ENCODE measurements at regions not wholly inside any gene's neighbourhood (a gene's known extent, or its start where the extent isn't known, plus 50 kb on each side); places are given as distances from the start of the nearest gene placed in this dataset.
A peak's percentile ranks its signal among the peaks of the same experiment; 100 is the strongest.

GRCh38 chr9:1219284-1219683 is 169.1 kb downstream of the DMRT2 start:
- no peaks in the 10 kb centered on the region for H3K9me3 ChIP-seq
- H3K4me1 ChIP-seq, result no peaks in the 10 kb centered on the region
- H3K27me3 ChIP-seq, result no peaks in the 10 kb centered on the region
- no peak overlapping the region for H3K27ac ChIP-seq
- TF ChIP-seq CTCF (IDR thresholded peaks at IDR 0.05), result no peak
- no peaks in the 10 kb centered on the region for H3K36me3 ChIP-seq
- no peak for DNase-seq (ENCODE audit: low spot score)
- H3K4me3 ChIP-seq, result no peak overlapping the region

GRCh38 chr9:1221298-1221697 is 171.1 kb downstream of the DMRT2 start:
- Histone ChIP-seq H3K27me3 (no peaks in the 10 kb centered on the region), H3K9me3 (no peaks in the 10 kb centered on the region), H3K27ac (no peak overlapping the region), H3K4me1 (no peaks in the 10 kb centered on the region), H3K36me3 (no peaks in the 10 kb centered on the region), H3K4me3 (no peak overlapping the region)
- TF ChIP-seq CTCF (IDR thresholded peaks at IDR 0.05), result no peak
- DNase-seq (ENCODE audit: low spot score), result no peak

GRCh38 chr9:1222511-1222910 is 172.4 kb downstream of the DMRT2 start:
- Histone ChIP-seq H3K4me3 (no peak overlapping the region), H3K27ac (no peak overlapping the region), H3K9me3 (no peaks in the 10 kb centered on the region), H3K36me3 (no peaks in the 10 kb centered on the region), H3K4me1 (no peaks in the 10 kb centered on the region), H3K27me3 (no peaks in the 10 kb centered on the region)
- no peak for DNase-seq (ENCODE audit: low spot score)
- no peak for TF ChIP-seq CTCF (IDR thresholded peaks at IDR 0.05)

- no peaks in the 10 kb centered on the region for H3K36me3 ChIP-seq
- H3K27ac ChIP-seq, result peak overlapping the region in 1 of 2 donors; percentile 57
- peak; percentile 81 for DNase-seq (ENCODE audit: low spot score)
- H3K27me3 ChIP-seq, result no peaks in the 10 kb centered on the region
- no peak for TF ChIP-seq CTCF (IDR thresholded peaks at IDR 0.05)
- H3K9me3 ChIP-seq, result no peaks in the 10 kb centered on the region
- no peaks in the 10 kb centered on the region for H3K4me1 ChIP-seq
- H3K4me3 ChIP-seq, result no peak overlapping the region
These were observed 182.1 kb downstream of the DMRT2 start for GRCh38 chr9:1231998-1232919.

- H3K27ac ChIP-seq, result no peak overlapping the region
- H3K4me3 ChIP-seq, result no peak overlapping the region
- no peaks in the 10 kb centered on the region for H3K36me3 ChIP-seq
- no peaks in the 10 kb centered on the region for H3K4me1 ChIP-seq
- DNase-seq (ENCODE audit: low spot score), result no peak
- H3K9me3 ChIP-seq, result no peaks in the 10 kb centered on the region
- TF ChIP-seq CTCF (IDR thresholded peaks at IDR 0.05), result no peak
- no peaks in the 10 kb centered on the region for H3K27me3 ChIP-seq
These were observed 183.4 kb downstream of the DMRT2 start for GRCh38 chr9:1233568-1233967.

All from right atrium auricular region (tissue), 2 donors.